H1 (cell line): ENCODE measurements at regions not wholly inside any gene's neighbourhood (a gene's known extent, or its start where the extent isn't known, plus 50 kb on each side); places are given as distances from the start of the nearest gene placed in this dataset.

Experiments
- CTCF ChIA-PET: fragments of 300-600 bp; sonication (Branson Sonifier 250); formaldehyde crosslinking; loops from one replicate; lab custom pipeline; 2021; ENCODE audit not compliant: partially characterized antibody; lab: Charles Lee
- POLR2A ChIA-PET: fragments of 300-600 bp; sonication (Branson Sonifier 250); formaldehyde crosslinking; loops from one replicate; lab custom pipeline; 2021; ENCODE audit warnings: inconsistent platforms; ENCODE audit not compliant: partially characterized antibody; lab: Charles Lee
- DNase-seq, 2 experiments: peaks; one replicate each; pipeline versions ENCODE4 v3.0.0 to v3.0.0-alpha.2; 2010 to 2022; ENCODE audit warnings: low spot score in 2 of 2, low read depth in 1 of 2, mixed read lengths in 1 of 2
- FAIRE-seq: peaks from 2 replicates; lab custom pipeline; 2011; peaks lifted over from hg19 to GRCh38; lab: Jason Lieb, UNC
- H2AFZ ChIP-seq: 2 replicates; pipeline ENCODE4 v1.8.1; 2012; ENCODE audit warnings: low read length, inconsistent platforms
- H2AK5ac ChIP-seq: 2 replicates; pipeline ENCODE4 v1.6.1; 2013; ENCODE audit warnings: low read depth, low read length
- H2BK120ac ChIP-seq: replicated peaks from 2 replicates; pipeline ENCODE3; 2013; ENCODE audit warnings: low read depth, low read length, inconsistent platforms
- H2BK12ac ChIP-seq: 2 replicates; pipeline ENCODE4 v1.6.1; 2013; ENCODE audit warnings: low read depth, low read length
- H2BK15ac ChIP-seq: 2 replicates; pipeline ENCODE4 v1.6.1; 2013; ENCODE audit warnings: low read length
- H2BK20ac ChIP-seq: 2 replicates; pipeline ENCODE4 v1.6.1; 2013; ENCODE audit warnings: low read length
- H2BK5ac ChIP-seq: 2 replicates; pipeline ENCODE4 v1.6.1; 2013; ENCODE audit warnings: low read depth, low read length
- H3K14ac ChIP-seq: 2 replicates; pipeline ENCODE4 v1.6.1; 2013; ENCODE audit warnings: inconsistent platforms; ENCODE audit not compliant: insufficient read length
- H3K18ac ChIP-seq: 2 replicates; pipeline ENCODE4 v1.6.1; 2013; ENCODE audit warnings: low read length; ENCODE audit errors: extremely low read depth
- H3K23ac ChIP-seq: 2 replicates; pipeline ENCODE4 v1.6.1; 2013; ENCODE audit warnings: inconsistent platforms; ENCODE audit not compliant: insufficient read length
- H3K23me2 ChIP-seq: 2 replicates; pipeline ENCODE4 v1.6.1; 2013; ENCODE audit warnings: low read depth, low read length
- H3K27ac ChIP-seq: 2 replicates; pipeline ENCODE4 v1.6.1; 2011; ENCODE audit warnings: low read depth, low read length, inconsistent platforms
- H3K27me3 ChIP-seq, 4 experiments: replicated peaks in 1 of 4; 1 replicate in 1 of 4; 2 replicates in 3 of 4; pipeline versions ENCODE4 v1.6.1 to v1.8.1; 2011 to 2013; ENCODE audit warnings: low read length in 3 of 4, mild to moderate bottlenecking in 3 of 4, inconsistent platforms in 2 of 4, mixed read lengths in 2 of 4, moderate library complexity in 1 of 4; ENCODE audit not compliant: control insufficient read depth in 3 of 4, insufficient read depth in 3 of 4; ENCODE audit errors: extremely low read depth in 1 of 4
- H3K36me3 ChIP-seq, 4 experiments: 2 replicates each; pipeline versions ENCODE4 v1.6.1 to v1.8.1; 2011 to 2013; ENCODE audit warnings: mild to moderate bottlenecking in 4 of 4, low read length in 3 of 4, moderate library complexity in 2 of 4, control low read depth in 1 of 4, inconsistent platforms in 1 of 4; ENCODE audit not compliant: insufficient read depth in 4 of 4, control insufficient read depth in 2 of 4
- H3K4ac ChIP-seq: replicated peaks from 2 replicates; pipeline ENCODE3; 2013; ENCODE audit warnings: low read length, low read depth, mixed read lengths, inconsistent platforms; ENCODE audit not compliant: insufficient read length
- H3K4me1 ChIP-seq, 4 experiments: replicated peaks in 1 of 4; 1 replicate in 1 of 4; 2 replicates in 3 of 4; pipeline versions ENCODE4 v1.6.1 to v1.8.1; 2011 to 2013; ENCODE audit warnings: low read length in 3 of 4, inconsistent platforms in 2 of 4, mixed read lengths in 1 of 4; ENCODE audit not compliant: insufficient read depth in 4 of 4, control insufficient read depth in 3 of 4
- H3K4me2 ChIP-seq, 2 experiments: 2 replicates each; pipeline versions ENCODE4 v1.6.1 to v1.8.1; 2011 to 2013; ENCODE audit warnings: low read depth in 2 of 2, low read length in 2 of 2, control low read depth in 1 of 2, inconsistent platforms in 1 of 2, mild to moderate bottlenecking in 1 of 2; ENCODE audit not compliant: insufficient read depth in 1 of 2
- H3K4me3 ChIP-seq, 4 experiments: fragments of 200-600, 300-600 bp in 1 of 4; sonication (generic), shearing (Covaris generic), sonication (Bioruptor Twin) in 1 of 4; 2 replicates each; pipeline versions ENCODE4 v1.5.1 to v1.8.1; 2011 to 2016; ENCODE audit warnings: low read length in 4 of 4, low read depth in 3 of 4, control low read depth in 2 of 4, inconsistent platforms in 2 of 4, mild to moderate bottlenecking in 2 of 4, mixed read lengths in 1 of 4, moderate library complexity in 1 of 4; ENCODE audit not compliant: insufficient read depth in 2 of 4; ENCODE audit errors: extremely low read depth in 1 of 4
- H3K56ac ChIP-seq: replicated peaks from 2 replicates; pipeline ENCODE3; 2013; ENCODE audit warnings: low read depth, mild to moderate bottlenecking, mixed read lengths, low read length, inconsistent platforms; ENCODE audit not compliant: insufficient read length
- H3K79me1 ChIP-seq: 2 replicates; pipeline ENCODE4 v1.6.1; 2013; ENCODE audit warnings: low read depth, low read length, control low read depth
- H3K79me2 ChIP-seq, 2 experiments: 2 replicates each; pipeline versions ENCODE4 v1.6.1 to v1.8.1; 2012 to 2013; ENCODE audit warnings: low read length in 2 of 2, mild to moderate bottlenecking in 2 of 2, inconsistent platforms in 1 of 2; ENCODE audit not compliant: insufficient read depth in 2 of 2, control insufficient read depth in 1 of 2
- H3K9ac ChIP-seq, 4 experiments: replicated peaks in 1 of 4; 1 replicate in 1 of 4; 2 replicates in 3 of 4; pipeline versions ENCODE4 v1.6.1 to v1.8.1; 2011 to 2013; ENCODE audit warnings: low read depth in 3 of 4, low read length in 3 of 4, control low read depth in 2 of 4, mild to moderate bottlenecking in 2 of 4, moderate library complexity in 2 of 4, inconsistent platforms in 1 of 4; ENCODE audit errors: extremely low read depth in 1 of 4
- H3K9me3 ChIP-seq, 2 experiments: 2 replicates each; pipeline versions ENCODE4 v1.6.1 to v1.8.1; 2012 to 2013; ENCODE audit warnings: mild to moderate bottlenecking in 2 of 2, moderate library complexity in 2 of 2, control low read depth in 1 of 2, inconsistent platforms in 1 of 2, low read depth in 1 of 2, low read length in 1 of 2, mixed read lengths in 1 of 2; ENCODE audit not compliant: insufficient read depth in 2 of 2
- H4K20me1 ChIP-seq, 2 experiments: replicated peaks in 1 of 2; 2 replicates each; pipeline versions ENCODE3 to v1.8.1; 2011 to 2013; ENCODE audit warnings: inconsistent platforms in 2 of 2, low read length in 2 of 2, mild to moderate bottlenecking in 1 of 2; ENCODE audit not compliant: insufficient read depth in 2 of 2, control insufficient read depth in 1 of 2
- H4K5ac ChIP-seq: 2 replicates; pipeline ENCODE4 v1.6.1; 2013; ENCODE audit warnings: low read length, low read depth, mixed read lengths, inconsistent platforms; ENCODE audit not compliant: insufficient read length
- H4K8ac ChIP-seq: 2 replicates; pipeline ENCODE4 v1.8.0; 2013; ENCODE audit warnings: mild to moderate bottlenecking, moderate library complexity, low read length, inconsistent platforms; ENCODE audit not compliant: insufficient read depth; ENCODE audit errors: extremely low read depth
- H4K91ac ChIP-seq: replicated peaks from 2 replicates; pipeline ENCODE3; 2013; ENCODE audit warnings: low read length, mixed read lengths, inconsistent platforms; ENCODE audit not compliant: insufficient read length
- JUND ChIP-seq: IDR thresholded peaks from 2 replicates; pipeline ENCODE4 v1.6.1; 2011; ENCODE audit warnings: mild to moderate bottlenecking, improper control_type of control experiment, low read length
- RNF2 ChIP-seq: fragments of 200-900, 300-1000 bp; sonication (generic); IDR thresholded peaks from 2 replicates; pipeline ENCODE4 v1.7.1; 2016; ENCODE audit warnings: borderline replicate concordance, low read depth, mild to moderate bottlenecking, antibody characterized with exemption, low read length; ENCODE audit not compliant: poor library complexity, severe bottlenecking; ENCODE audit errors: missing control alignments
- SRF ChIP-seq: IDR thresholded peaks from 2 replicates; pipeline ENCODE4 v1.6.1; 2011; ENCODE audit warnings: mild to moderate bottlenecking, low read depth, low read length, moderate library complexity
- TAF7 ChIP-seq: optimal IDR thresholded peaks from 2 replicates; pipeline ENCODE3; 2011; ENCODE audit warnings: low read depth, mild to moderate bottlenecking, inconsistent platforms, low read length, moderate library complexity, borderline replicate concordance

DNA sequence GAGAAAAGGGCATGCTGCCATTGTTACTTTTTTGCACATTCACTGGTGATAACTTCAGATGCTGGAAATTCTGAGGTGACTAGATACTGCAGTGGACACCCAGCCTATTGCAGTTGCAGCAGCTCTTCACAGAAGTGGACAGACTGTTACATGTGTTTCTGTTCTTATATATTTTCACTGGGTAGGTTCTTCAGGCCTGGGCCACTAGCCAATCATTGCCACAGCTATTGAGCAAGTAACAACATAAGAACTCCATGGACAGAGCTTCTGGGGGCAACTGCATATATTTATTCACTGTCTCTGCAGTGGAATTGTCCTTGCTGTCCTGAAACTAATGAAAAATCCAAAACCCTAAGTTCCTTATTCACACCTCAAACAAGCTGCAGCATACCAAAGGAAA is 938.6 kb upstream of the AMELY start:
- no peak overlapping the region for H3K4ac ChIP-seq
- H3K56ac ChIP-seq: no peak overlapping the region
- no peak overlapping the region for H3K18ac ChIP-seq
- no peaks in the 10 kb centered on the region for H4K20me1 ChIP-seq
- no peaks in the 10 kb centered on the region for H3K23me2 ChIP-seq
- ChIA-PET POLR2A (no interaction called here), CTCF (no interaction called here)
- H4K5ac ChIP-seq: no peak overlapping the region
- H2AK5ac ChIP-seq: no peak overlapping the region
- H3K27me3 ChIP-seq: no peaks in the 10 kb centered on the region
- H2BK15ac ChIP-seq: no peak overlapping the region
- no peak overlapping the region for H3K4me3 ChIP-seq
- H4K8ac ChIP-seq: no peak overlapping the region
- H3K4me1 ChIP-seq: no peaks in the 10 kb centered on the region
- H2BK12ac ChIP-seq: no peak overlapping the region
- H3K27ac ChIP-seq: no peak overlapping the region
- H4K91ac ChIP-seq: no peak overlapping the region
- no peak overlapping the region for H3K14ac ChIP-seq
- no peaks in the 10 kb centered on the region for H3K79me1 ChIP-seq
- H3K9me3 ChIP-seq: 0 out of 4 replicates have a peak, but pooled peaks cover 0 to 10% of the 10 kb centered on the region in 2 experiments
- no peak overlapping the region for H2BK5ac ChIP-seq
- no peak overlapping the region for H3K4me2 ChIP-seq
- H2BK20ac ChIP-seq: no peak overlapping the region
- no peak overlapping the region for H3K9ac ChIP-seq
- no peaks in the 10 kb centered on the region for H3K36me3 ChIP-seq
- no peak overlapping the region for H2AFZ ChIP-seq
- H2BK120ac ChIP-seq: no peak overlapping the region
- no peak for FAIRE-seq
- DNase-seq: no peak
- H3K79me2 ChIP-seq: no peaks in the 10 kb centered on the region
- no peak overlapping the region for H3K23ac ChIP-seq
- TF ChIP-seq TAF7 (no peak), SRF (no peak), JUND (no peak), RNF2 (no peak)
